ENCODE measurements at regions not wholly inside any gene's neighbourhood (a gene's known extent, or its start where the extent isn't known, plus 50 kb on each side); places are given as distances from the start of the nearest gene placed in this dataset.
"Not testable (repeated sequence)": the region's sequence is repeated elsewhere in the genome, so short reads cannot be mapped to it uniquely, and the experiment has no call there.

DNA sequence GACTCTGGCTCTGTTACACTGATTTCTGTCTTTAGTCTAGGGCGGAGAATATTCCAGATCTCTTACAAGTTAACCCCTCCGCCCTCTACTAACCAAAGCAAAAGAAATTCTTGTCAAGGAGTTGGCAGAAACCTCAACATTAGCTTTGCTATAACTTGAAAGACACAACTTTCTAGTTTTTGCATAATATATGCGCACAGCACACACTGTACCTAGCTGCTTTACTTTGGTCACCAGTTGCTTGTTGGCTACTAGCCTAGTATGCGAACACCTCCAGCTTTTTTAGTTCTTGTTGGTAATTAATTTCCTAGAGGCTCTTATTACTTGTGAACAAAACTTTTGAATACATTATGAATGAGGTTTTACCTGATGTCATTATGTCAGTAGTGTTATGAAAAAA is 348.8 kb upstream of the C2CD4B start:
- no peak for TF ChIP-seq CTCF (conservative IDR thresholded peaks at IDR 0.05; ENCODE audit: control insufficient read depth, insufficient read depth, low read depth, low read length)

DNA sequence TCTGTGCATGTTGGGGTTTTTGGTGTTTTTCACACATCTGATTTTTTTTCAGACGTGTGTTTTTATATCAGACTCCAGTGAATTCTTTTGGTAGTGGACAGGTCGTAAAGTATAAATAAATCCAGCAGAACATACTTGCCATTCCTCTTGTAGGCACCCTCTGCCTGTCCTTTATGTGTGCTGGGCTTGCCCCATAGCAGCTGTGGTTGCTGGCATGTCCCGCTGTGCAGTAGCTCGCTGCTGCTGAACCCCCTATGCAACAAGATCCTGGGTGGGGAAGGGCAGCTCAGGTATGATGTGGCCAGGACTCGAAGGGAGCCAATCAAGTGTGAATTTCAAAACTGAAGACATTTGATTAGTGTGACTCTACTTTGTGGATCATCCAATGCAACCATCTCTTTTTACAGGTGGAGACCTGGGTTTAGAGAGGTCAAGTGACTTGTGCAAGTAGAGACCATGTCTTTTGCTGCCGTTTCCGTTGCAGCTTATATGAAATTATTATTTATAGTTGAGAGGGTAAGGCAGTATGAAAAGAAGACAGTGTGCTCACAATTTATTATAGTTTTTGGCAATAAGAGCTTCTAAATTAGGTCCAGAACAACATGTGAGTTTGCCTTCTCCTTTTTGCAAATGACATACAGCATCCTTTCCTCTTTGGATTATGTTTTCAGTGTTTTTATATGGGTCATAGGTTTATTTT is 350.8 kb upstream of the C2CD4B start:
- no peak for DNase-seq (ENCODE audit: low read depth)
- TF ChIP-seq CTCF (conservative IDR thresholded peaks at IDR 0.05; ENCODE audit: control insufficient read depth, insufficient read depth, low read depth, low read length) = no peak
- H3K4me3 ChIP-seq (ENCODE audit: control insufficient read depth, low read depth, low read length) = no peak overlapping the region

More for the DNA sequence above, 348.8 kb upstream of the C2CD4B start:
- H3K4me3 ChIP-seq (ENCODE audit: control insufficient read depth, low read depth, low read length) = no peak overlapping the region
- no peak for DNase-seq (ENCODE audit: low read depth)

GRCh38 chr15:62517541-62517940 is 352.5 kb upstream of the C2CD4B start:
- TF ChIP-seq CTCF (conservative IDR thresholded peaks at IDR 0.05; ENCODE audit: control insufficient read depth, insufficient read depth, low read depth, low read length) = no peak
- no peak overlapping the region for H3K4me3 ChIP-seq (ENCODE audit: control insufficient read depth, low read depth, low read length)
- DNase-seq (ENCODE audit: low read depth) = no peak

DNA sequence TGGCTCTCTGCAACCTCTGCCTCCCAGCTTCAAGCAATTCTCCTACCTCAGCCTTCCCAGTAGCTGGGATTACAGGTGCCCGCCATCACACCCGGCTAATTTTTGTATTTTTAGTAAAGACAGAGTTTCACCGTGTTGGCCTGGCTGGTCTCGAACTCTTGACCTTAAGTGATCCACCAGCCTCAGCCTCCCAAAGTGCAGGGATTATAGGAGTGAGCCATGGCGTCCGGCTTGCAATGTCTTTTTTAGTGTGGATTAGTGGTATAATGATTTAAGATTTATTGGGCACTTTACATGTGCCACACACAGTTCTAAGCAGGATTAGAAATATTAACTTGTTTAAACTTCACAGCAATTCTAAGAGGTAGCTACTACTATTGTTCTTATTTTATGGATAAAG is 353.6 kb upstream of the C2CD4B start:
- H3K4me3 ChIP-seq (ENCODE audit: control insufficient read depth, low read depth, low read length); DNase-seq (ENCODE audit: low read depth): not testable (repeated sequence)

DNA sequence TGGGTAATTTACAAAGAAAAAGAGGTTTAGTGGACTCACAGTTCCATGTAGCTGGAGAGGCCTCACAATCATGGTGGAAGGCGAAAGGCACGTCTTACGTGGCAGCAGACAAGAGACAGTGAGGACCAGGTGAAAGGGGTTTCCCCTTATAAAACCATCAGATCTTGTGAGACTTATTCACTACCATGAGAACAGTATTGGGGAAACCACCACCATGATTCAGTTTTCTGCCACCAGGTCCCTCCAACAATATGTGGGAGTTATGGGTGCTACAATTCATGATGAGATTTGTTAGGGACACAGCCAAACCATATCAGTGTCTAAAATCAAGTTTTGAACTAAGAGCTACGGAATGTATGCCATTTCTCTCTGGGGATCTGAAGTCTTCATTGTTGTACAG is 354.8 kb upstream of the C2CD4B start:
- no peak for DNase-seq (ENCODE audit: low read depth)
- TF ChIP-seq CTCF (conservative IDR thresholded peaks at IDR 0.05; ENCODE audit: control insufficient read depth, insufficient read depth, low read depth, low read length) = no peak
- no peak overlapping the region for H3K4me3 ChIP-seq (ENCODE audit: control insufficient read depth, low read depth, low read length)

DNA sequence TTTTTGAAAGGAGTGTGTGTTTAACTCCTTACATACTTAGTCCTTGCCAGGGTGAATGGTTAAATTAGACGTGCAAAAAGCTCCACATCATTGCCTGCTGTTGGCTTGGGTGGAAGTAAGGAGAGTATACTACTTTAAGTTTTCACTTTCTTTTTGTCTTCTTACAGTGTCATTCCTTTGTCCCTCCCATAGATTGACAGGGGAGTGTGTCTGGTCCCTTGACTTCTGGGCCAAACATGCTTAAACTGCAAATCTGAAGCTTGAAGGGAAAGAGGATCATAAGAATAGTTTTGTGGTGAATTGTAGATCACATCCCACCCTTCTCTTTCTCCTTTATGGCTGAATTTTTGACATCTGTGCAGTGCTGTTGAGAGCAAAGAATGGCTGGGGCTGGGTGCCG is 355.8 kb upstream of the C2CD4B start:
- no peak overlapping the region for H3K4me3 ChIP-seq (ENCODE audit: control insufficient read depth, low read depth, low read length)
- no peak for TF ChIP-seq CTCF (conservative IDR thresholded peaks at IDR 0.05; ENCODE audit: control insufficient read depth, insufficient read depth, low read depth, low read length)
- no peak for DNase-seq (ENCODE audit: low read depth)

DNA sequence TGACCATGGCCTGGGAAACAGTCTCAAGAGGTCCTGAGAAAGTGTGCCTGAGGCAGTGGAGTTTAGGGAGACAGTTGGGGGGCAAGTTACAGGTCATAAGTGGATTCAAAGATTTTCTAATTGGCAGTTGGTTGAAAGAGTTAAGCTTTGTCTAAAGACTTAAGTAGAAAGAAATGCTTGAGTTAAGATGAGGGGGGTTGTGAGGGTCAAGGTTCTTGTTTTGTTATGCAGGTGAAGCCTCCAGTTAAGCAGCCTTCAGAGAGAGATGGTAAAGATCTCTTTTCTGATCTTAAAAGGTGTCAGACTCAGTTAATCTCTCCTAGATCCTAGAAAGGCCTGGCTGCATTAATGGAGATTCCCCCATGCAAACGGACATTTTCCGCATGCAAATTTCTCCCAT is 356.3 kb upstream of the C2CD4B start:
- no peak for TF ChIP-seq CTCF (conservative IDR thresholded peaks at IDR 0.05; ENCODE audit: control insufficient read depth, insufficient read depth, low read depth, low read length)
- no peak for DNase-seq (ENCODE audit: low read depth)
- no peak overlapping the region for H3K4me3 ChIP-seq (ENCODE audit: control insufficient read depth, low read depth, low read length)
